Peyer's patch (tissue), 4 donors: ENCODE measurements at regions not wholly inside any gene's neighbourhood (a gene's known extent, or its start where the extent isn't known, plus 50 kb on each side); places are given as distances from the start of the nearest gene placed in this dataset.

Experiments used
- DNase-seq, 3 donors: peaks; one replicate each; pipeline ENCODE4 v3.0.0-alpha.2; 2017 to 2019
- H3K27ac ChIP-seq, 4 donors: fragments of 200-600 bp; sonication (generic); one replicate each; pipeline ENCODE4 v1.5.1; 2016 to 2019
- H3K27me3 ChIP-seq, 2 donors: fragments of 200-600 bp; sonication (generic); one replicate each; pipeline ENCODE4 v1.5.1; 2019
- H3K36me3 ChIP-seq, 3 donors: fragments of 200-600 bp; sonication (generic); one replicate each; pipeline ENCODE4 v1.5.1; 2016 to 2019
- H3K4me1 ChIP-seq, 4 donors: fragments of 200-600 bp; sonication (generic); one replicate each; pipeline ENCODE4 v1.5.1; 2016 to 2019
- H3K4me3 ChIP-seq, 4 donors: fragments of 200-600 bp; sonication (generic); 1 replicate in 3 of 4; 2 replicates in 1 of 4; pipeline ENCODE4 v1.5.1; 2016 to 2019; ENCODE audit warnings: mild to moderate bottlenecking in 1 of 4
- H3K9me3 ChIP-seq, 4 donors: fragments of 200-600 bp; sonication (generic); one replicate each; pipeline ENCODE4 v1.5.1; 2016 to 2019; ENCODE audit warnings: mild to moderate bottlenecking in 1 of 4
- POLR2A ChIP-seq, 2 donors: fragments of 450-650 bp; IDR thresholded peaks; one replicate each; pipeline ENCODE4 v1.5.1; 2017; ENCODE audit warnings: antibody characterized with exemption in 2 of 2, mild to moderate bottlenecking in 2 of 2, moderate library complexity in 2 of 2
- TF ChIP-seq, protein P1 (sequence below), 6 experiments: fragments of 450-650 bp in 4 of 6; fragments of 200-600 bp in 2 of 6; sonication (generic) in 1 of 6; IDR thresholded peaks; one replicate each; pipeline ENCODE4 v1.5.1; 2017 to 2019; ENCODE audit warnings: antibody characterized with exemption in 6 of 6, mild to moderate bottlenecking in 3 of 6, moderate library complexity in 1 of 6

- Histone ChIP-seq H3K27ac (no peak overlapping the region), H3K27me3 (no peaks in the 10 kb centered on the region), H3K36me3 (no peaks in the 10 kb centered on the region), H3K9me3 (no peaks in the 10 kb centered on the region), H3K4me1 (no peaks in the 10 kb centered on the region), H3K4me3 (no peak overlapping the region)
- no peak for DNase-seq
- TF ChIP-seq POLR2A (IDR thresholded peaks at IDR 0.05), result no peak
- TF ChIP-seq, protein P1, sequence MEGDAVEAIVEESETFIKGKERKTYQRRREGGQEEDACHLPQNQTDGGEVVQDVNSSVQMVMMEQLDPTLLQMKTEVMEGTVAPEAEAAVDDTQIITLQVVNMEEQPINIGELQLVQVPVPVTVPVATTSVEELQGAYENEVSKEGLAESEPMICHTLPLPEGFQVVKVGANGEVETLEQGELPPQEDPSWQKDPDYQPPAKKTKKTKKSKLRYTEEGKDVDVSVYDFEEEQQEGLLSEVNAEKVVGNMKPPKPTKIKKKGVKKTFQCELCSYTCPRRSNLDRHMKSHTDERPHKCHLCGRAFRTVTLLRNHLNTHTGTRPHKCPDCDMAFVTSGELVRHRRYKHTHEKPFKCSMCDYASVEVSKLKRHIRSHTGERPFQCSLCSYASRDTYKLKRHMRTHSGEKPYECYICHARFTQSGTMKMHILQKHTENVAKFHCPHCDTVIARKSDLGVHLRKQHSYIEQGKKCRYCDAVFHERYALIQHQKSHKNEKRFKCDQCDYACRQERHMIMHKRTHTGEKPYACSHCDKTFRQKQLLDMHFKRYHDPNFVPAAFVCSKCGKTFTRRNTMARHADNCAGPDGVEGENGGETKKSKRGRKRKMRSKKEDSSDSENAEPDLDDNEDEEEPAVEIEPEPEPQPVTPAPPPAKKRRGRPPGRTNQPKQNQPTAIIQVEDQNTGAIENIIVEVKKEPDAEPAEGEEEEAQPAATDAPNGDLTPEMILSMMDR (IDR thresholded peaks at IDR 0.05), result no peak
Measured at GRCh38 chr15:83358972-83359564, 74.6 kb upstream of the BNC1 start.

GRCh38 chr15:83362706-83363105 is 78.2 kb upstream of the BNC1 start:
- Histone ChIP-seq H3K9me3 (no peaks in the 10 kb centered on the region), H3K27ac (no peak overlapping the region), H3K4me3 (no peak overlapping the region), H3K4me1 (no peaks in the 10 kb centered on the region), H3K27me3 (no peaks in the 10 kb centered on the region), H3K36me3 (no peaks in the 10 kb centered on the region)
- DNase-seq, result no peak
- TF ChIP-seq, protein P1 (IDR thresholded peaks at IDR 0.05), result no peak
- TF ChIP-seq POLR2A (IDR thresholded peaks at IDR 0.05), result no peak

DNA sequence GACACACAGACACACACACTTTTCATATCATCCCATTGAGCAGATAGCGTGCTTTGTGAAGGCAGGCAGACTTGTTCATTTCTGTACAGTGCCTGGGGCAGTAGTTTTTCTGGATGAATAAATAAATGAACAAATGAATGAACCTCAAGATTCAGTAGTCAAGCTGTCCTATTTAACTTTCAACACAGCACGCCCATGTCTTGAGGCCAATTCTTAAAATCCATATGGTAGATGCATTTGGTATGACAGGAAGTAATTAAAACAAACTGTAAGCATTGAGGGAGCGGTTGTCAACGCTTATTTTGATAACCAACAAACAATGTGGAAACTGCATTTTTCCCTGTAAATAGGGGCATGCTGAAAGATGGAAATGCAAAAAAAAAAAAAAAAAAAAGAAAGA is 80.0 kb upstream of the BNC1 start:
- H3K4me1 ChIP-seq, result no peaks in the 10 kb centered on the region
- H3K27me3 ChIP-seq, result no peaks in the 10 kb centered on the region
- H3K9me3 ChIP-seq, result no peaks in the 10 kb centered on the region
- no peak overlapping the region for H3K4me3 ChIP-seq
- TF ChIP-seq, protein P1 (IDR thresholded peaks at IDR 0.05), result no peak
- no peak for TF ChIP-seq POLR2A (IDR thresholded peaks at IDR 0.05)
- H3K27ac ChIP-seq, result no peak overlapping the region
- DNase-seq, result no peak
- no peaks in the 10 kb centered on the region for H3K36me3 ChIP-seq

- no peak for DNase-seq
- Histone ChIP-seq H3K4me1 (no peaks in the 10 kb centered on the region), H3K4me3 (peak overlapping the region in 2 of 4 donors; percentile 18 to 34), H3K27me3 (no peaks in the 10 kb centered on the region), H3K36me3 (no peaks in the 10 kb centered on the region), H3K27ac (no peak overlapping the region), H3K9me3 (no peaks in the 10 kb centered on the region)
- TF ChIP-seq POLR2A (IDR thresholded peaks at IDR 0.05), result no peak
- TF ChIP-seq, protein P1 (IDR thresholded peaks at IDR 0.05), result no peak
Measured at GRCh38 chr15:83365370-83365938, 81.0 kb upstream of the BNC1 start.

DNA sequence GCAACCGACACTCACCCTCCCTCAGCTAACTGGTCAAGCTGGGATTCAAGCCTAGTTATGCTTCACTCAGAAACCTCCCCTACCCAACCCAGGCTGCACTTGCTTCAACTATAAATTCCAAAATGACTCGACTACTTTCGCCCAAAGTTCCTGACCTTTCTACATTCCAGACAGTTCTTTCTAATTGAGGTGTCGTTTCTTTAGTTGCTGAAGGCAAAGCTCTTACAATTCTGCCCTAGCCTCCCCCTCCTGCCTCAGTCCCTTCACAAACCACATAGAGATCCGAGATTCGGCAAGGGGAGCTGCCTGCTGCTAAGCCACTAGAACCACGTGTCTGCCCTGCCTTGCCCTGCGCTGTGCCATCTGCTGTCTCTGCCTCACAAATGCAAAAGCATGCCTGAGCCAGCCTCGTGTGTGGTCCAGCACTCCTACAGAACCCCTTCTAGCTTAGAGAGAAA is 74.7 kb upstream of the SH3GL3 start:
- Histone ChIP-seq H3K4me1 (no peaks in the 10 kb centered on the region), H3K9me3 (no peaks in the 10 kb centered on the region), H3K27me3 (no peaks in the 10 kb centered on the region), H3K27ac (no peak overlapping the region), H3K4me3 (no peak overlapping the region), H3K36me3 (no peaks in the 10 kb centered on the region)
- no peak for TF ChIP-seq POLR2A (IDR thresholded peaks at IDR 0.05)
- TF ChIP-seq, protein P1 (IDR thresholded peaks at IDR 0.05), result no peak
- no peak for DNase-seq
